CD4-positive, alpha-beta memory T cell (primary cell): ENCODE measurements at regions not wholly inside any gene's neighbourhood (a gene's known extent, or its start where the extent isn't known, plus 50 kb on each side); places are given as distances from the start of the nearest gene placed in this dataset.

Experiments used
- CTCF ChIA-PET: fragments of 350-600 bp; sonication (Branson Sonifier 250); formaldehyde crosslinking; loops from one replicate; lab custom pipeline; 2021; ENCODE audit warnings: inconsistent platforms; ENCODE audit not compliant: partially characterized antibody; lab: Charles Lee
- POLR2A ChIA-PET: fragments of 350-600 bp; sonication (Branson Sonifier 250); formaldehyde crosslinking; loops from one replicate; lab custom pipeline; 2021; ENCODE audit not compliant: partially characterized antibody; lab: Charles Lee
- DNase-seq, 5 donors: peaks; one replicate each; pipeline versions ENCODE4 v3.0.0 to v3.0.0-alpha.2; 2020 to 2022; ENCODE audit warnings: mixed read lengths in 1 of 5
- H3K27ac ChIP-seq: one replicate; pipeline ENCODE4 v1.7.0; 2013; ENCODE audit warnings: low read depth, low read length
- H3K27me3 ChIP-seq: 2 replicates; pipeline ENCODE4 v1.7.0; 2013; ENCODE audit warnings: mild to moderate bottlenecking, low read length, moderate library complexity; ENCODE audit not compliant: insufficient read depth
- H3K36me3 ChIP-seq: 2 replicates; pipeline ENCODE4 v1.7.0; 2013; ENCODE audit warnings: mild to moderate bottlenecking, low read length, moderate library complexity; ENCODE audit not compliant: insufficient read depth
- H3K4me1 ChIP-seq: 2 replicates; pipeline ENCODE4 v1.7.0; 2013; ENCODE audit warnings: mild to moderate bottlenecking, low read length, moderate library complexity; ENCODE audit not compliant: insufficient read depth
- H3K4me3 ChIP-seq, 2 donors: one replicate each; pipeline ENCODE4 v1.7.0; 2013; ENCODE audit warnings: low read length in 2 of 2, mild to moderate bottlenecking in 1 of 2
- H3K9me3 ChIP-seq, 2 donors: one replicate each; pipeline ENCODE4 v1.7.0; 2013; ENCODE audit warnings: low read length in 2 of 2, control low read depth in 1 of 2; ENCODE audit not compliant: control insufficient read depth in 1 of 2
- H3K27ac Mint-ChIP-seq, 7 donors: one replicate each; pipeline ENCODE4 v1.8.0; 2020 to 2021; ENCODE audit warnings: mixed read lengths in 7 of 7, mild to moderate bottlenecking in 6 of 7, inconsistent platforms in 3 of 7, moderate library complexity in 3 of 7
- H3K27me3 Mint-ChIP-seq, 2 donors: one replicate each; pipeline ENCODE4 v1.8.0; 2020 to 2021; ENCODE audit warnings: mixed read lengths in 2 of 2
- H3K36me3 Mint-ChIP-seq, 2 donors: one replicate each; pipeline ENCODE4 v1.8.0; 2020 to 2021; ENCODE audit warnings: mixed read lengths in 2 of 2, inconsistent platforms in 1 of 2, mild to moderate bottlenecking in 1 of 2
- H3K4me1 Mint-ChIP-seq, 4 donors: one replicate each; pipeline ENCODE4 v1.8.0; 2020 to 2021; ENCODE audit warnings: mixed read lengths in 4 of 4, mild to moderate bottlenecking in 1 of 4
- H3K4me3 Mint-ChIP-seq, 8 donors: one replicate each; pipeline ENCODE4 v1.8.0; 2020 to 2021; ENCODE audit warnings: mixed read lengths in 8 of 8, mild to moderate bottlenecking in 7 of 8, moderate library complexity in 6 of 8, inconsistent platforms in 3 of 8
- H3K9me3 Mint-ChIP-seq, 8 donors: one replicate each; pipeline ENCODE4 v1.8.0; 2020 to 2021; ENCODE audit warnings: mixed read lengths in 8 of 8, mild to moderate bottlenecking in 5 of 8, inconsistent platforms in 3 of 8, moderate library complexity in 1 of 8
- intact Hi-C: fragments of 100-400 bp; cut with micrococcal nuclease; formaldehyde crosslinking; loops from one replicate; pipeline ENCODE4 v1.15.1; 2023

DNA sequence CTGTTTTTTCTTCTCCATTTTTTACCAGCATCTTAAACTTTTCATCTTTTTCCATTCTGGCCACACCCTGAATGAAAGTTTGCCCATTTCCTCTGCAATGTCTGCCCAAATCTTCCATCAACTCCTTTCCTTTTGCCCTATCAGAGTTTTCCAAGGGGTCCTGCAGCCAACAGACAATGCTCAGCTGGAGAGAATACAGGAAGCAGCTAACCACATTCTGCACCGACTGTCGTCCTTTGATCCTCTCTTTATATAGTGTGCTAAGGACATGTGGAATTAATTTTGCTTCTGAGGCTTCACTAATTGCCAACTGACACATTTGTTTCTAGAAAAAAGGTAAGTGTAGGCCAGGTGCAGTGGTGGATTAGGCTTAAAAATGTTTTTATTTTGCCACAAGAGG is 50.5 kb upstream of the DLX2 start:
- no peaks in the 10 kb centered on the region for H3K36me3 ChIP-seq
- H3K27me3 ChIP-seq, result no peaks in the 10 kb centered on the region
- H3K27ac ChIP-seq, result no peak overlapping the region
- H3K4me1 ChIP-seq, result peaks cover 8% of the 10 kb centered on the region
- Mint-ChIP-seq H3K4me1 (peaks cover 3 to 9% (median 6%) of the 10 kb centered on the region in 4 donors), H3K27ac (no peak overlapping the region), H3K9me3 (peaks cover 0 to 3% (median 0%) of the 10 kb centered on the region in 8 donors), H3K27me3 (peaks cover 20 to 42% of the 10 kb centered on the region in 2 donors), H3K36me3 (no peaks in the 10 kb centered on the region), H3K4me3 (peak overlapping the region in 1 of 8 donors; percentile 17)
- no peaks in the 10 kb centered on the region for H3K9me3 ChIP-seq
- H3K4me3 ChIP-seq, result no peak overlapping the region
- CTCF ChIA-PET, result no interaction called here
- POLR2A ChIA-PET, result no interaction called here
- intact Hi-C loops, result no loop called here
- DNase-seq, result peak in 1 of 5 donors; percentile 7

GRCh38 chr2:172153757-172154156 is 51.1 kb upstream of the DLX2 start:
- peaks cover 0 to 3% (median 0%) of the 10 kb centered on the region in 8 donors for H3K9me3 Mint-ChIP-seq
- peaks cover 23 to 39% of the 10 kb centered on the region in 2 donors for H3K27me3 Mint-ChIP-seq
- peaks cover 2 to 9% (median 6%) of the 10 kb centered on the region in 4 donors for H3K4me1 Mint-ChIP-seq
- H3K27ac ChIP-seq, result no peak overlapping the region
- CTCF ChIA-PET, result no interaction called here
- no peak overlapping the region for H3K4me3 ChIP-seq
- H3K27ac Mint-ChIP-seq, result no peak overlapping the region
- H3K27me3 ChIP-seq, result no peaks in the 10 kb centered on the region
- peaks cover 8% of the 10 kb centered on the region for H3K4me1 ChIP-seq
- DNase-seq, result no peak
- H3K9me3 ChIP-seq, result no peaks in the 10 kb centered on the region
- intact Hi-C loops, result no loop called here
- POLR2A ChIA-PET, result no interaction called here
- H3K36me3 ChIP-seq, result no peaks in the 10 kb centered on the region
- H3K4me3 Mint-ChIP-seq, result no peak overlapping the region
- H3K36me3 Mint-ChIP-seq, result no peaks in the 10 kb centered on the region

DNA sequence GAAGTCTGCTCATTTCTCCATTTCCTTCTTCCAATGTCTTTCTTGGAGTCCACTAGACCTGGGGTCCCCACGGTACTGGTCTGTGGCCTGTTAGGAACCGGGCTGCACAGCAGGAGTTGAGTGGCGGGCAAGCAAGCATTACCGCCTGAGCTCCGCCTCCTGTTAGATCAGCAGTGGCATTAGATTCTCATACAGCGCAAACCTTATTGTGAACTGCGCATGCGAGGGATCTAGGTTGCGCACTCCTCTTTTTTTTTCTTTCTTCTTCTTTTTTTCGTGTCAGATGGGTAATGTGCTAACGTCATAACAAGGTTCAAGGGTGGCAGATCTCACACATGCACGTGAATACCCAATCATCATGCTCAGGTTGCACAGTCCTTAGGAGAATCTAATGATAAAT is 53.1 kb upstream of the DLX2 start:
- POLR2A ChIA-PET, result no interaction called here
- peaks cover 0 to 3% (median 0%) of the 10 kb centered on the region in 8 donors for H3K9me3 Mint-ChIP-seq
- intact Hi-C loops, result no loop called here

DNA sequence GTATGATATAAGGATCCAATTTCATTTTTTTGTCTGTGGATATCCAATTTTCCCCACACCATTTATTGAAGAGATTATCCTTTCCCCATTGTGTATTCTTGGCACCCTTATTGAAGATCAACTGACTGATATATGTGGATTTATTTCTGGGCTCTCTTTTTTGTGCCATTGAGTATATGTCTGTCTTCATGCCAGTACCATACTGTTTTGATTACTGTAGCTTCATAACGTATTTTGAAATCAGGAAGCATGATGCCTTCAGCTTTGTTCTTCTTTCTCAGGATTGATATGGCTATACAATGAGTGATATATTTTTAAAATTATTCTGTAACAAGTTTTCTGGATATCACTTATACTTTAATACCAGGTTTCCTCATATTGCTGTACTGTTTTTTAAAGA is 58.1 kb upstream of the DLX2 start:
- intact Hi-C loops, result no loop called here
- CTCF ChIA-PET, result interaction anchor here (1.6 kb wide), 1 partner anchor 10 kb away, joined by 4 read pairs; no protein-coding TSS in a partner anchor
- Histone ChIP-seq H3K4me1 (no peaks in the 10 kb centered on the region), H3K4me3 (no peak overlapping the region), H3K27me3 (no peaks in the 10 kb centered on the region), H3K27ac (no peak overlapping the region), H3K36me3 (no peaks in the 10 kb centered on the region), H3K9me3 (no peaks in the 10 kb centered on the region)
- Mint-ChIP-seq H3K27ac (no peak overlapping the region), H3K27me3 (peaks cover 15 to 19% of the 10 kb centered on the region in 2 donors), H3K4me1 (no peaks in the 10 kb centered on the region), H3K36me3 (no peaks in the 10 kb centered on the region), H3K4me3 (no peak overlapping the region), H3K9me3 (peaks cover 0 to 2% (median 0%) of the 10 kb centered on the region in 8 donors)
- DNase-seq, result no peak
- POLR2A ChIA-PET, result no interaction called here

More for the DNA sequence above, 53.1 kb upstream of the DLX2 start:
- Histone ChIP-seq H3K4me1 (peaks cover 8% of the 10 kb centered on the region), H3K27ac (no peak overlapping the region), H3K9me3 (no peaks in the 10 kb centered on the region), H3K27me3 (no peaks in the 10 kb centered on the region), H3K4me3 (no peak overlapping the region), H3K36me3 (no peaks in the 10 kb centered on the region)
- Mint-ChIP-seq H3K27me3 (peaks cover 22 to 36% of the 10 kb centered on the region in 2 donors), H3K4me3 (no peak overlapping the region), H3K27ac (no peak overlapping the region), H3K4me1 (peaks cover 2 to 9% (median 6%) of the 10 kb centered on the region in 4 donors), H3K36me3 (no peaks in the 10 kb centered on the region)
- DNase-seq, result no peak
- CTCF ChIA-PET, result no interaction called here

GRCh38 chr2:172162225-172162733 is 59.6 kb upstream of the DLX2 start:
- ChIA-PET CTCF (interaction anchor here (1.6 kb wide), 1 partner anchor 8 kb away, joined by 4 read pairs; no protein-coding TSS in a partner anchor), POLR2A (no interaction called here)
- Histone ChIP-seq H3K27ac (no peak overlapping the region), H3K27me3 (no peaks in the 10 kb centered on the region), H3K4me3 (no peak overlapping the region), H3K36me3 (no peaks in the 10 kb centered on the region), H3K4me1 (no peaks in the 10 kb centered on the region), H3K9me3 (no peaks in the 10 kb centered on the region)
- Mint-ChIP-seq H3K27ac (peak overlapping the region in 2 of 7 donors; percentile 4 to 65), H3K4me1 (no peaks in the 10 kb centered on the region), H3K27me3 (peaks cover 9 to 11% of the 10 kb centered on the region in 2 donors), H3K4me3 (no peak overlapping the region), H3K36me3 (no peaks in the 10 kb centered on the region), H3K9me3 (peaks cover 0 to 2% (median 0%) of the 10 kb centered on the region in 8 donors)
- intact Hi-C loops, result no loop called here
- DNase-seq, result no peak

DNA sequence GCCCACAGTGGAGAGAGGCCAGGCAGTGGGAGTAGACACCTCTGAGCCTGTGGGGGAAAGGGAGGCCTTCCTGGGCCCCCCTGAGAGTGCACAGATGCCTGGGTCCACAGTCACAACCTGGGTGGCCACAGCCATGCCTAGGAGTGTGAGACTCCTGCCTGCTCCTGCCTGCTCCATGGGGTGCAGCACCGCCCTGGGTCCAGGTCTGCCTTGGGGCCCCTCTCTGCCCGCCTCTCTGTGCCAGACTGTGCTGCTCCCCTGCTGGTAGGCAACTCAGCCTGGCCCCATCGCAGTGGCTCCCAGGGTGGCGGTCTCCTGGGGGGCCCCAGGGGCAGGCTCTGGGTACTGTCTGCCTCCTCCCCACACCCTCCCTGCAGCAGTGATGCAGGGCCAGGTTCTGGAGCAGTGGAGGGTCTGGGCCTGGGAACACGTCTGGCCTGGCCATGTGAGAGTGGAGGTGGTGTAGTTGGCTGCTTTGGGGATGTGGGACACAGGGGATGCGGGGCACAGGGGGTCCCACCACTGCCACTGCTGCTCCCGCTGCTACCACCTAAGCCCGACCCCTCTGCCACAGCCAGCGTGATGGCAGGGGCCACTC is 60.1 kb upstream of the DLX2 start:
- H3K27ac ChIP-seq, result no peak overlapping the region
- H3K4me3 Mint-ChIP-seq, result no peak overlapping the region
- no peaks in the 10 kb centered on the region for H3K9me3 ChIP-seq
- no peak for DNase-seq
- no peaks in the 10 kb centered on the region for H3K36me3 ChIP-seq
- intact Hi-C loops, result no loop called here
- H3K4me3 ChIP-seq, result no peak overlapping the region
- ChIA-PET POLR2A (no interaction called here), CTCF (no interaction called here)
- H3K36me3 Mint-ChIP-seq, result no peaks in the 10 kb centered on the region
- H3K4me1 Mint-ChIP-seq, result no peaks in the 10 kb centered on the region
- no peak overlapping the region for H3K27ac Mint-ChIP-seq
- H3K9me3 Mint-ChIP-seq, result peaks cover 0 to 2% (median 0%) of the 10 kb centered on the region in 8 donors
- peaks cover 6 to 8% of the 10 kb centered on the region in 2 donors for H3K27me3 Mint-ChIP-seq
- no peaks in the 10 kb centered on the region for H3K4me1 ChIP-seq
- no peaks in the 10 kb centered on the region for H3K27me3 ChIP-seq

GRCh38 chr2:172168917-172169346 is 66.2 kb upstream of the DLX2 start:
- intact Hi-C loops, result no loop called here
- CTCF ChIA-PET, result interaction anchor here (0.6 to 1.5 kb wide), 4 partner anchors 293 to 297 kb away, joined by 3 read pairs; no protein-coding TSS in a partner anchor

More at GRCh38 chr2:172168917-172169346, 66.2 kb upstream of the DLX2 start:
- H3K27ac ChIP-seq, result no peak overlapping the region
- Mint-ChIP-seq H3K27me3 (peaks cover 4 to 7% of the 10 kb centered on the region in 2 donors), H3K27ac (no peak overlapping the region), H3K4me3 (no peak overlapping the region), H3K4me1 (peaks cover 3 to 6% (median 4%) of the 10 kb centered on the region in 4 donors), H3K36me3 (no peaks in the 10 kb centered on the region), H3K9me3 (peaks cover 0 to 4% (median 0%) of the 10 kb centered on the region in 8 donors)
- H3K27me3 ChIP-seq, result no peaks in the 10 kb centered on the region
- no peak overlapping the region for H3K4me3 ChIP-seq
- no peaks in the 10 kb centered on the region for H3K9me3 ChIP-seq
- POLR2A ChIA-PET, result no interaction called here
- peaks cover 3% of the 10 kb centered on the region for H3K4me1 ChIP-seq
- H3K36me3 ChIP-seq, result no peaks in the 10 kb centered on the region
- no peak for DNase-seq
